ENCODE measurements at regions not wholly inside any gene's neighbourhood (a gene's known extent, or its start where the extent isn't known, plus 50 kb on each side); places are given as distances from the start of the nearest gene placed in this dataset.

GRCh38 chr6:132973514-132973993 lies 159.2 kb downstream of the RPS12 start:
- peaks cover 12% of the 10 kb centered on the region for H3K27me3 Mint-ChIP-seq
- no peaks in the 10 kb centered on the region for H3K9me3 Mint-ChIP-seq
- no peak for DNase-seq
- H3K36me3 Mint-ChIP-seq (ENCODE audit: low read depth) = no peaks in the 10 kb centered on the region
- no peak overlapping the region for H3K27ac Mint-ChIP-seq
- no peaks in the 10 kb centered on the region for H3K4me1 Mint-ChIP-seq (ENCODE audit: low read depth)
- no peak for TF ChIP-seq CTCF (IDR thresholded peaks at IDR 0.05)
- H3K4me3 Mint-ChIP-seq = no peak overlapping the region
- intact Hi-C loops (cut with micrococcal nuclease) = no loop called here
- CTCF ChIA-PET = interaction anchor here (1.2 to 3.9 kb wide), 2 partner anchors 11 to 12 kb away, joined by 3 to 15 read pairs; no protein-coding TSS in a partner anchor
- POLR2A ChIA-PET = interaction anchor here (1.2 kb wide), 1 partner anchor 137 kb away, joined by 3 read pairs; no protein-coding TSS in a partner anchor
- ATAC-seq = no peak

GRCh38 chr6:132974122-132974521 lies 159.8 kb downstream of the RPS12 start:
- H3K4me3 Mint-ChIP-seq = no peak overlapping the region
- no peaks in the 10 kb centered on the region for H3K9me3 Mint-ChIP-seq
- ATAC-seq (no peak), DNase-seq (no peak)
- H3K36me3 Mint-ChIP-seq (ENCODE audit: low read depth) = no peaks in the 10 kb centered on the region
- ChIA-PET CTCF (interaction anchor here (1.2 to 3.9 kb wide), 2 partner anchors 11 to 12 kb away, joined by 3 to 15 read pairs; no protein-coding TSS in a partner anchor), POLR2A (no interaction called here)
- intact Hi-C loops (cut with micrococcal nuclease) = no loop called here
- H3K27me3 Mint-ChIP-seq = peaks cover 12% of the 10 kb centered on the region
- H3K4me1 Mint-ChIP-seq (ENCODE audit: low read depth) = no peaks in the 10 kb centered on the region
- no peak overlapping the region for H3K27ac Mint-ChIP-seq
- no peak for TF ChIP-seq CTCF (IDR thresholded peaks at IDR 0.05)

- DNase-seq = no peak
- CTCF ChIA-PET = interaction anchor here (0.8 kb wide), 1 partner anchor 14 kb away, joined by 3 read pairs; no protein-coding TSS in a partner anchor
- H3K27me3 Mint-ChIP-seq = peaks cover 13% of the 10 kb centered on the region
Measured at GRCh38 chr6:132977413-132977812, 163.0 kb downstream of the RPS12 start.

GRCh38 chr6:132978685-132979084 lies 164.3 kb downstream of the RPS12 start:
- Mint-ChIP-seq H3K27me3 (peaks cover 14% of the 10 kb centered on the region), H3K4me1 (ENCODE audit: low read depth) (no peaks in the 10 kb centered on the region), H3K36me3 (ENCODE audit: low read depth) (no peaks in the 10 kb centered on the region), H3K4me3 (no peak overlapping the region), H3K27ac (no peak overlapping the region), H3K9me3 (no peaks in the 10 kb centered on the region)
- ATAC-seq (no peak), DNase-seq (no peak)
- intact Hi-C loops (cut with micrococcal nuclease) = no loop called here
- ChIA-PET CTCF (no interaction called here), POLR2A (no interaction called here)
- TF ChIP-seq CTCF (IDR thresholded peaks at IDR 0.05) = no peak

More at GRCh38 chr6:132977413-132977812, 163.0 kb downstream of the RPS12 start:
- no peaks in the 10 kb centered on the region for H3K4me1 Mint-ChIP-seq (ENCODE audit: low read depth)
- H3K9me3 Mint-ChIP-seq = no peaks in the 10 kb centered on the region
- ATAC-seq = no peak
- POLR2A ChIA-PET = no interaction called here
- intact Hi-C loops (cut with micrococcal nuclease) = no loop called here
- no peak overlapping the region for H3K4me3 Mint-ChIP-seq
- H3K36me3 Mint-ChIP-seq (ENCODE audit: low read depth) = no peaks in the 10 kb centered on the region
- no peak for TF ChIP-seq CTCF (IDR thresholded peaks at IDR 0.05)
- H3K27ac Mint-ChIP-seq = no peak overlapping the region

- Mint-ChIP-seq H3K27ac (no peak overlapping the region), H3K36me3 (ENCODE audit: low read depth) (no peaks in the 10 kb centered on the region), H3K4me1 (ENCODE audit: low read depth) (no peaks in the 10 kb centered on the region), H3K9me3 (no peaks in the 10 kb centered on the region), H3K4me3 (no peak overlapping the region), H3K27me3 (peaks cover 7% of the 10 kb centered on the region)
- no peak for TF ChIP-seq CTCF (IDR thresholded peaks at IDR 0.05)
- ATAC-seq (no peak), DNase-seq (no peak)
- ChIA-PET CTCF (no interaction called here), POLR2A (no interaction called here)
- intact Hi-C loops (cut with micrococcal nuclease) = no loop called here
Measured at GRCh38 chr6:132993738-132994137, 179.4 kb downstream of the RPS12 start.

All from activated CD8-positive, alpha-beta T cell treated with anti-CD3 and anti-CD28 coated beads for 36 hours (primary cell).